HEK293 (cell line): ENCODE measurements at regions not wholly inside any gene's neighbourhood (a gene's known extent, or its start where the extent isn't known, plus 50 kb on each side); places are given as distances from the start of the nearest gene placed in this dataset.

Experiments
- CTCF ChIA-PET: fragments of 350-600 bp; formaldehyde crosslinking; extraction: SDS; loops from one replicate; lab custom pipeline; 2021; ENCODE audit warnings: antibody characterized with exemption; lab: Yijun Ruan, JAX
- POLR2A ChIA-PET: fragments of 300-600 bp; formaldehyde crosslinking; extraction: SDS; loops from one replicate; lab custom pipeline; 2020; ENCODE audit warnings: antibody characterized with exemption, inconsistent platforms; lab: Yijun Ruan, JAX
- H3K27ac ChIP-seq: fragments of 200-500 bp; sonication (Bioruptor generic); 2 replicates; pipeline ENCODE4 v1.5.1; 2014; ENCODE audit warnings: low read depth, low read length, control low read depth, inconsistent platforms; ENCODE audit errors: extremely low read depth
- H3K36me3 ChIP-seq, 2 experiments: fragments of 200-500 bp in 1 of 2; sonication (Bioruptor generic) in 1 of 2; 1 replicate in 1 of 2; 2 replicates in 1 of 2; pipeline ENCODE4 v1.5.1; 2014 to 2017; ENCODE audit warnings: inconsistent platforms in 2 of 2, low read length in 2 of 2; ENCODE audit not compliant: control insufficient read depth in 2 of 2, insufficient read depth in 1 of 2
- H3K4me1 ChIP-seq: fragments of 200-500 bp; sonication (Bioruptor generic); 2 replicates; pipeline ENCODE4 v1.5.1; 2014; ENCODE audit warnings: mild to moderate bottlenecking, low read length, inconsistent platforms; ENCODE audit not compliant: control insufficient read depth, insufficient read depth
- H3K4me3 ChIP-seq: 2 replicates; pipeline ENCODE4 v1.5.1; 2011; ENCODE audit warnings: low read depth, mild to moderate bottlenecking, control low read depth, low read length, moderate library complexity
- H3K9me3 ChIP-seq: fragments of 200-500 bp; sonication (Bioruptor generic); 2 replicates; pipeline ENCODE4 v1.5.1; 2014; ENCODE audit warnings: low read depth, low read length, inconsistent platforms; ENCODE audit not compliant: control insufficient read depth, insufficient read depth
- GLI4 ChIP-seq: fragments of 450-650 bp; formaldehyde crosslinking; IDR thresholded peaks from 2 replicates; pipeline ENCODE4 v1.5.1; 2016; ENCODE audit warnings: missing biosample characterization, missing genetic modification characterization
- GLIS1 ChIP-seq: fragments of 450-650 bp; formaldehyde crosslinking; IDR thresholded peaks from 2 replicates; pipeline ENCODE4 v1.5.1; 2016; ENCODE audit warnings: missing biosample characterization, missing genetic modification characterization
- HOXC10 ChIP-seq: sonication (generic); formaldehyde crosslinking; IDR thresholded peaks from 2 replicates; pipeline ENCODE4 v1.8.1; 2023; ENCODE audit warnings: mild to moderate bottlenecking, missing genetic modification reagents
- KLF9 ChIP-seq: fragments of 450-650 bp; formaldehyde crosslinking; IDR thresholded peaks from 2 replicates; pipeline ENCODE4 v1.5.1; 2016; ENCODE audit warnings: missing biosample characterization, missing genetic modification characterization, low read depth
- REPIN1 ChIP-seq: fragments of 450-650 bp; formaldehyde crosslinking; IDR thresholded peaks from 2 replicates; pipeline ENCODE4 v1.5.1; 2017; ENCODE audit warnings: missing biosample characterization, missing genetic modification characterization, low read depth
- SCRT1 ChIP-seq: fragments of 450-650 bp; formaldehyde crosslinking; IDR thresholded peaks from 2 replicates; pipeline ENCODE4 v1.5.1; 2016; ENCODE audit warnings: missing biosample characterization, missing genetic modification characterization, borderline replicate concordance
- SCRT2 ChIP-seq: fragments of 450-650 bp; formaldehyde crosslinking; IDR thresholded peaks from 2 replicates; pipeline ENCODE4 v1.5.1; 2016; ENCODE audit warnings: missing biosample characterization, missing genetic modification characterization
- ZBTB10 ChIP-seq: fragments of 450-650 bp; formaldehyde crosslinking; IDR thresholded peaks from 2 replicates; pipeline ENCODE4 v1.5.1; 2016; ENCODE audit warnings: missing biosample characterization, missing genetic modification characterization
- ZBTB6 ChIP-seq: fragments of 450-650 bp; formaldehyde crosslinking; IDR thresholded peaks from 2 replicates; pipeline ENCODE4 v1.5.1; 2017; ENCODE audit warnings: missing biosample characterization, missing genetic modification characterization
- ZEB2 ChIP-seq: fragments of 450-650 bp; formaldehyde crosslinking; IDR thresholded peaks from 2 replicates; pipeline ENCODE4 v1.5.1; 2016; ENCODE audit warnings: missing biosample characterization, missing genetic modification characterization
- ZNF114 ChIP-seq: fragments of 450-650 bp; formaldehyde crosslinking; IDR thresholded peaks from 2 replicates; pipeline ENCODE4 v1.5.0; 2017; ENCODE audit warnings: missing biosample characterization, missing genetic modification characterization
- ZNF121 ChIP-seq: fragments of 450-650 bp; formaldehyde crosslinking; IDR thresholded peaks from 2 replicates; pipeline ENCODE4 v1.5.1; 2016; ENCODE audit warnings: missing biosample characterization, missing genetic modification characterization
- ZNF157 ChIP-seq: fragments of 450-650 bp; formaldehyde crosslinking; IDR thresholded peaks from 2 replicates; pipeline ENCODE4 v1.5.1; 2016; ENCODE audit warnings: missing biosample characterization, missing genetic modification characterization
- ZNF302 ChIP-seq: fragments of 450-650 bp; formaldehyde crosslinking; IDR thresholded peaks from 2 replicates; pipeline ENCODE4 v1.5.1; 2016; ENCODE audit warnings: missing biosample characterization, missing genetic modification characterization, low read depth
- ZNF37A ChIP-seq: fragments of 450-650 bp; IDR thresholded peaks from 2 replicates; pipeline ENCODE4 v1.5.1; 2018; ENCODE audit warnings: missing biosample characterization, missing genetic modification characterization
- ZNF423 ChIP-seq: fragments of 450-650 bp; formaldehyde crosslinking; IDR thresholded peaks from 2 replicates; pipeline ENCODE4 v1.5.1; 2016; ENCODE audit warnings: missing biosample characterization, missing genetic modification characterization
- ZNF558 ChIP-seq: fragments of 450-650 bp; formaldehyde crosslinking; IDR thresholded peaks from 2 replicates; pipeline ENCODE4 v1.5.1; 2016; ENCODE audit warnings: missing biosample characterization, missing genetic modification characterization
- ZNF624 ChIP-seq: fragments of 450-650 bp; formaldehyde crosslinking; IDR thresholded peaks from 2 replicates; pipeline ENCODE4 v1.5.1; 2017; ENCODE audit warnings: missing biosample characterization, missing genetic modification characterization
- ZNF629 ChIP-seq: fragments of 450-650 bp; formaldehyde crosslinking; IDR thresholded peaks from 2 replicates; pipeline ENCODE4 v1.5.1; 2017; ENCODE audit warnings: missing biosample characterization, missing genetic modification characterization
- ZNF777 ChIP-seq: fragments of 450-650 bp; formaldehyde crosslinking; IDR thresholded peaks from 2 replicates; pipeline ENCODE4 v1.5.1; 2017; ENCODE audit warnings: missing biosample characterization, missing genetic modification characterization, borderline replicate concordance
- ZNF843 ChIP-seq: fragments of 450-650 bp; formaldehyde crosslinking; IDR thresholded peaks from 2 replicates; pipeline ENCODE4 v1.5.1; 2016; ENCODE audit warnings: missing biosample characterization, missing genetic modification characterization
- TF ChIP-seq, protein P1 (sequence below): fragments of 450-650 bp; formaldehyde crosslinking; IDR thresholded peaks from 2 replicates; pipeline ENCODE4 v1.5.1; 2016; ENCODE audit warnings: missing biosample characterization, missing genetic modification characterization
- TF ChIP-seq, protein P2 (sequence below): IDR thresholded peaks from 2 replicates; pipeline ENCODE4 v1.6.1; 2011; ENCODE audit warnings: mild to moderate bottlenecking, low read depth, low read length, borderline replicate concordance
- TF ChIP-seq, protein P3 (sequence below): fragments of 450-650 bp; formaldehyde crosslinking; IDR thresholded peaks from 2 replicates; pipeline ENCODE4 v1.5.0; 2017; ENCODE audit warnings: missing biosample characterization, missing genetic modification characterization, borderline replicate concordance

DNA sequence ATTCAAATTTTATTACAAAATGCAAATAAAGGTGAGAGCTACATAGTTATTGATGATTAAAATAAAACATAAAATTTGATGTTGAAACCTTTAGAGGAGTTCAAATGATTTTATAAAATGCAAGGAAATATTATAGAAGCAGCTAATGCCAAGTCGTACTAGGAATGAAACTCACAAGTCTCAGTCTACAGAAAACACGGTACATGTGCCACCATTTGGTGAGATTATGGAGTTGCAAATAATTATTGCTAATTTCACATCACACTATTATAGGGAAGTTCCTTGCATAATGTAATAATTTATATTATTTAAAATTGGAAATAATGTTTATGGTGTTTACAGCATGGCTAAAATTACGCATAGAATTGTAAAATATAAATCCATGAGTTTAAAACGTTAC is 1601.7 kb upstream of the TENM3 start (continued):
- TF ChIP-seq ZBTB10 (tag by site-specific recombination) (no peak), ZNF558 (no peak), REPIN1 (tag by site-specific recombination) (no peak), ZNF37A (tag by site-specific recombination) (no peak), ZNF624 (tag by site-specific recombination) (no peak), ZNF843 (tag by site-specific recombination) (no peak)
- TF ChIP-seq, protein P1, sequence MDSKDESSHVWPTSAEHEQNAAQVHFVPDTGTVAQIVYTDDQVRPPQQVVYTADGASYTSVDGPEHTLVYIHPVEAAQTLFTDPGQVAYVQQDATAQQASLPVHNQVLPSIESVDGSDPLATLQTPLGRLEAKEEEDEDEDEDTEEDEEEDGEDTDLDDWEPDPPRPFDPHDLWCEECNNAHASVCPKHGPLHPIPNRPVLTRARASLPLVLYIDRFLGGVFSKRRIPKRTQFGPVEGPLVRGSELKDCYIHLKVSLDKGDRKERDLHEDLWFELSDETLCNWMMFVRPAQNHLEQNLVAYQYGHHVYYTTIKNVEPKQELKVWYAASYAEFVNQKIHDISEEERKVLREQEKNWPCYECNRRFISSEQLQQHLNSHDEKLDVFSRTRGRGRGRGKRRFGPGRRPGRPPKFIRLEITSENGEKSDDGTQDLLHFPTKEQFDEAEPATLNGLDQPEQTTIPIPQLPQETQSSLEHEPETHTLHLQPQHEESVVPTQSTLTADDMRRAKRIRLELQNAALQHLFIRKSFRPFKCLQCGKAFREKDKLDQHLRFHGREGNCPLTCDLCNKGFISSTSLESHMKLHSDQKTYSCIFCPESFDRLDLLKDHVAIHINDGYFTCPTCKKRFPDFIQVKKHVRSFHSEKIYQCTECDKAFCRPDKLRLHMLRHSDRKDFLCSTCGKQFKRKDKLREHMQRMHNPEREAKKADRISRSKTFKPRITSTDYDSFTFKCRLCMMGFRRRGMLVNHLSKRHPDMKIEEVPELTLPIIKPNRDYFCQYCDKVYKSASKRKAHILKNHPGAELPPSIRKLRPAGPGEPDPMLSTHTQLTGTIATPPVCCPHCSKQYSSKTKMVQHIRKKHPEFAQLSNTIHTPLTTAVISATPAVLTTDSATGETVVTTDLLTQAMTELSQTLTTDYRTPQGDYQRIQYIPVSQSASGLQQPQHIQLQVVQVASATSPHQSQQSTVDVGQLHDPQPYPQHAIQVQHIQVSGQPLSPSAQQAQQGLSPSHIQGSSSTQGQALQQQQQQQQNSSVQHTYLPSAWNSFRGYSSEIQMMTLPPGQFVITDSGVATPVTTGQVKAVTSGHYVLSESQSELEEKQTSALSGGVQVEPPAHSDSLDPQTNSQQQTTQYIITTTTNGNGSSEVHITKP (tag by site-specific recombination), result no peak
- TF ChIP-seq, protein P2, sequence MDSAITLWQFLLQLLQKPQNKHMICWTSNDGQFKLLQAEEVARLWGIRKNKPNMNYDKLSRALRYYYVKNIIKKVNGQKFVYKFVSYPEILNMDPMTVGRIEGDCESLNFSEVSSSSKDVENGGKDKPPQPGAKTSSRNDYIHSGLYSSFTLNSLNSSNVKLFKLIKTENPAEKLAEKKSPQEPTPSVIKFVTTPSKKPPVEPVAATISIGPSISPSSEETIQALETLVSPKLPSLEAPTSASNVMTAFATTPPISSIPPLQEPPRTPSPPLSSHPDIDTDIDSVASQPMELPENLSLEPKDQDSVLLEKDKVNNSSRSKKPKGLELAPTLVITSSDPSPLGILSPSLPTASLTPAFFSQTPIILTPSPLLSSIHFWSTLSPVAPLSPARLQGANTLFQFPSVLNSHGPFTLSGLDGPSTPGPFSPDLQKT, result no peak

DNA sequence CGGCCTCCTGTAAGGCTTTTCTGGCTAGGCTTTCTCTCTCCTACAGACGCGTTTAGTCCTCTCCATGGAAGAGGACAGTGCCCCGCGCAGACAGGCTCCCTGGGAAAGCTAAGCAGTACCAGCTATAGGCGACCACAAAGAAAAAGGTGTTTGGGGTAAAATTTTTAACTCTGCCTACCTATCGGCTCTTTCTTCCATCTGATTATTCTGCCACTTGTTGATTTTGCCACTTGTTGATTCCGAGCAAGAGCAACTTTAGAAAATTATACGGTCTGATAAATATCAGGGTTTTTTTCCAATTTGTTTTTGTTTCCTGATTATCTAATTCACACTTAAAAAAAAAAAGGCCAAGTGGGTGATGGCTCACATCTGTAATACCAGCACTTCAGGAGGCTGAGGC is 1600.5 kb upstream of the TENM3 start:
- Histone ChIP-seq H3K4me3 (no peak overlapping the region), H3K4me1 (no peaks in the 10 kb centered on the region), H3K27ac (no peak overlapping the region), H3K36me3 (no peaks in the 10 kb centered on the region), H3K9me3 (no peaks in the 10 kb centered on the region)
- TF ChIP-seq SCRT1 (tag by site-specific recombination) (peak; percentile 65; the same call in 1 of the 2 replicates), ZBTB6 (no peak), SCRT2 (tag by site-specific recombination) (peak; percentile 90), ZNF121 (tag by site-specific recombination) (no peak)
- POLR2A ChIA-PET, result no interaction called here
- CTCF ChIA-PET, result no interaction called here

DNA sequence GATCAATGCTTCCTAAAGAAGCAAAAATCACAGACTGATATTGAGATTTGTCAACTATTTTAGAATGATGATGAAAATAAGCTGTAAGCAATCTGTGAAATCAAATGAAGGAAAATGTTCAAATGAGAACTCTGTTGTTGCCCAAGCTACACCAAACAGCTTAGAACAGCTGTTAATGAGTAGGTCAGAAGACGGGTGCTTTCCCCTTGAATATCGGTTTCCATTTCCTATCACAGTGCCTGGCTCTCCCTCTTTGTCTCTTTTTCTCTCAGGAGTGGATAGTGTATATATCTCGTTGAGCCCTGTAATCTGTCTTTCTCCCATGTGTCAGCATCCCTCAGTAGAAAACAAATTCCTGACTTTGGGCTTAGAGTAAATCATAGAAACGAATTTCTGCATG is 1592.9 kb upstream of the TENM3 start:
- no peak overlapping the region for H3K27ac ChIP-seq
- CTCF ChIA-PET, result no interaction called here
- H3K4me3 ChIP-seq, result no peak overlapping the region
- no peaks in the 10 kb centered on the region for H3K36me3 ChIP-seq
- POLR2A ChIA-PET, result no interaction called here
- no peaks in the 10 kb centered on the region for H3K9me3 ChIP-seq
- H3K4me1 ChIP-seq, result no peaks in the 10 kb centered on the region
- TF ChIP-seq GLI4 (tag by site-specific recombination) (no peak), ZNF302 (no peak), HOXC10 (CRISPR knock-in tag) (no peak), ZNF629 (tag by site-specific recombination) (no peak), ZNF777 (tag by site-specific recombination) (no peak), ZNF423 (no peak), ZNF114 (no peak), KLF9 (tag by site-specific recombination) (no peak), GLIS1 (tag by site-specific recombination) (no peak), ZEB2 (no peak), ZNF157 (no peak)
- TF ChIP-seq, protein P3, sequence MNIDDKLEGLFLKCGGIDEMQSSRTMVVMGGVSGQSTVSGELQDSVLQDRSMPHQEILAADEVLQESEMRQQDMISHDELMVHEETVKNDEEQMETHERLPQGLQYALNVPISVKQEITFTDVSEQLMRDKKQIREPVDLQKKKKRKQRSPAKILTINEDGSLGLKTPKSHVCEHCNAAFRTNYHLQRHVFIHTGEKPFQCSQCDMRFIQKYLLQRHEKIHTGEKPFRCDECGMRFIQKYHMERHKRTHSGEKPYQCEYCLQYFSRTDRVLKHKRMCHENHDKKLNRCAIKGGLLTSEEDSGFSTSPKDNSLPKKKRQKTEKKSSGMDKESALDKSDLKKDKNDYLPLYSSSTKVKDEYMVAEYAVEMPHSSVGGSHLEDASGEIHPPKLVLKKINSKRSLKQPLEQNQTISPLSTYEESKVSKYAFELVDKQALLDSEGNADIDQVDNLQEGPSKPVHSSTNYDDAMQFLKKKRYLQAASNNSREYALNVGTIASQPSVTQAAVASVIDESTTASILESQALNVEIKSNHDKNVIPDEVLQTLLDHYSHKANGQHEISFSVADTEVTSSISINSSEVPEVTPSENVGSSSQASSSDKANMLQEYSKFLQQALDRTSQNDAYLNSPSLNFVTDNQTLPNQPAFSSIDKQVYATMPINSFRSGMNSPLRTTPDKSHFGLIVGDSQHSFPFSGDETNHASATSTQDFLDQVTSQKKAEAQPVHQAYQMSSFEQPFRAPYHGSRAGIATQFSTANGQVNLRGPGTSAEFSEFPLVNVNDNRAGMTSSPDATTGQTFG (tag by site-specific recombination), result no peak
